NCI-H226 (cell line): ENCODE measurements at regions not wholly inside any gene's neighbourhood (a gene's known extent, or its start where the extent isn't known, plus 50 kb on each side); places are given as distances from the start of the nearest gene placed in this dataset.

Experiments
- DNase-seq: peaks from one replicate; pipeline ENCODE4 v3.0.0-alpha.2; 2015

- DNase-seq, result no peak
Observed at GRCh38 chr11:110824912-110825620, 112.8 kb upstream of the ARHGAP20 start.

GRCh38 chr11:110818032-110818687, 105.9 kb upstream of the ARHGAP20 start:
- DNase-seq, result peak; percentile 53

- no peak for DNase-seq
Observed at GRCh38 chr11:110812086-110812733, 100.0 kb upstream of the ARHGAP20 start.

GRCh38 chr11:110809417-110810199, 97.4 kb upstream of the ARHGAP20 start:
- DNase-seq, result no peak

GRCh38 chr11:110808248-110808647, 96.0 kb upstream of the ARHGAP20 start:
- no peak for DNase-seq

- no peak for DNase-seq
Observed at GRCh38 chr11:110807801-110808200, 95.6 kb upstream of the ARHGAP20 start.

GRCh38 chr11:110805756-110806155, 93.5 kb upstream of the ARHGAP20 start:
- DNase-seq, result no peak

GRCh38 chr11:110802162-110802561, 89.9 kb upstream of the ARHGAP20 start:
- DNase-seq, result no peak

- no peak for DNase-seq
Observed at GRCh38 chr11:110801328-110801727, 89.1 kb upstream of the ARHGAP20 start.

- no peak for DNase-seq
Observed at GRCh38 chr11:110798201-110798900, 86.1 kb upstream of the ARHGAP20 start.

GRCh38 chr11:110797453-110797852, 85.2 kb upstream of the ARHGAP20 start:
- no peak for DNase-seq

- no peak for DNase-seq
Observed at GRCh38 chr11:110795112-110795624, 82.9 kb upstream of the ARHGAP20 start.

GRCh38 chr11:110793556-110793955, 81.3 kb upstream of the ARHGAP20 start:
- no peak for DNase-seq

- no peak for DNase-seq
Observed at GRCh38 chr11:110791621-110792020, 79.4 kb upstream of the ARHGAP20 start.

- DNase-seq, result no peak
Observed at GRCh38 chr11:110787680-110788079, 75.4 kb upstream of the ARHGAP20 start.

GRCh38 chr11:110786226-110786902, 74.1 kb upstream of the ARHGAP20 start:
- DNase-seq, result no peak

- no peak for DNase-seq
Observed at GRCh38 chr11:110785398-110785797, 73.2 kb upstream of the ARHGAP20 start.

GRCh38 chr11:110782616-110783015, 70.4 kb upstream of the ARHGAP20 start:
- DNase-seq, result no peak

- no peak for DNase-seq
Observed at GRCh38 chr11:110779108-110779507, 66.9 kb upstream of the ARHGAP20 start.

- no peak for DNase-seq
Observed at GRCh38 chr11:110778343-110778742, 66.1 kb upstream of the ARHGAP20 start.

GRCh38 chr11:110777775-110778174, 65.5 kb upstream of the ARHGAP20 start:
- no peak for DNase-seq

GRCh38 chr11:110776081-110776480, 63.8 kb upstream of the ARHGAP20 start:
- no peak for DNase-seq
